Liver (tissue), 3 donors: ENCODE measurements at regions not wholly inside any gene's neighbourhood (a gene's known extent, or its start where the extent isn't known, plus 50 kb on each side); places are given as distances from the start of the nearest gene placed in this dataset.

Experiments used
- ATF3 ChIP-seq: IDR thresholded peaks from 2 replicates; pipeline ENCODE4 v1.6.1; 2016; ENCODE audit warnings: antibody characterized with exemption
- CTCF ChIP-seq: fragments of 150-350 bp; IDR thresholded peaks from 2 replicates; pipeline ENCODE4 v1.5.1; 2017; ENCODE audit warnings: improper control_type of control experiment, low read depth, low read length; ENCODE audit not compliant: missing input control
- EGR1 ChIP-seq, 2 donors: IDR thresholded peaks; 2 replicates each; pipeline ENCODE4 v1.6.1; 2016 to 2018; ENCODE audit warnings: antibody characterized with exemption in 2 of 2, low read depth in 2 of 2
- GABPA ChIP-seq, 2 donors: IDR thresholded peaks in 1 of 2; conservative IDR thresholded peaks in 1 of 2; 2 replicates each; pipeline ENCODE4 v1.6.1; 2016; ENCODE audit warnings: antibody characterized with exemption in 2 of 2, mild to moderate bottlenecking in 1 of 2, moderate library complexity in 1 of 2
- JUND ChIP-seq, 2 donors: IDR thresholded peaks; 2 replicates each; pipeline ENCODE4 v1.6.1; 2016; ENCODE audit warnings: antibody characterized with exemption in 2 of 2
- MAX ChIP-seq: IDR thresholded peaks from 2 replicates; pipeline ENCODE4 v1.6.1; 2016; ENCODE audit warnings: antibody characterized with exemption
- RAD21 ChIP-seq, 2 donors: IDR thresholded peaks; 2 replicates each; pipeline ENCODE4 v1.6.1; 2016; ENCODE audit warnings: antibody characterized with exemption in 2 of 2, mild to moderate bottlenecking in 2 of 2
- SP1 ChIP-seq: IDR thresholded peaks from 2 replicates; pipeline ENCODE4 v1.6.1; 2018; ENCODE audit warnings: antibody characterized with exemption, mild to moderate bottlenecking
- TAF1 ChIP-seq: conservative IDR thresholded peaks from 2 replicates; pipeline ENCODE4 v1.6.1; 2016; ENCODE audit warnings: antibody characterized with exemption, mild to moderate bottlenecking
- YY1 ChIP-seq: IDR thresholded peaks from 2 replicates; pipeline ENCODE4 v1.6.1; 2016; ENCODE audit warnings: antibody characterized with exemption, mild to moderate bottlenecking
- donor health status: healthy.
- donor health status: healthy.

GRCh38 chr3:22659651-22660475 is 543.3 kb upstream of the UBE2E2 start:
- no peak for TF ChIP-seq SP1
- no peak for TF ChIP-seq CTCF
- no peak for TF ChIP-seq ATF3
- TF ChIP-seq YY1: no peak
- no peak for TF ChIP-seq GABPA (IDR thresholded peaks at IDR 0.05 in 1 of 2, conservative IDR thresholded peaks at IDR 0.05 in 1 of 2)
- TF ChIP-seq JUND (IDR thresholded peaks at IDR 0.05): no peak
- no peak for TF ChIP-seq RAD21 (IDR thresholded peaks at IDR 0.05)
- no peak for TF ChIP-seq EGR1 (IDR thresholded peaks at IDR 0.05; ENCODE audit: low read depth in 2 of 2)
- TF ChIP-seq MAX: no peak
- no peak for TF ChIP-seq TAF1
